PFSK-1 (cell line): ENCODE measurements at regions not wholly inside any gene's neighbourhood (a gene's known extent, or its start where the extent isn't known, plus 50 kb on each side); places are given as distances from the start of the nearest gene placed in this dataset.

Experiments
- POLR2AphosphoS5 ChIP-seq: IDR thresholded peaks from 2 replicates; pipeline ENCODE4 v1.6.1; 2012; ENCODE audit warnings: low read depth, mild to moderate bottlenecking, control low read depth, low read length, moderate library complexity
- SIN3A ChIP-seq: IDR thresholded peaks from 2 replicates; pipeline ENCODE4 v1.6.1; 2012; ENCODE audit warnings: mild to moderate bottlenecking, low read length, moderate library complexity, borderline replicate concordance; ENCODE audit not compliant: insufficient read depth

DNA sequence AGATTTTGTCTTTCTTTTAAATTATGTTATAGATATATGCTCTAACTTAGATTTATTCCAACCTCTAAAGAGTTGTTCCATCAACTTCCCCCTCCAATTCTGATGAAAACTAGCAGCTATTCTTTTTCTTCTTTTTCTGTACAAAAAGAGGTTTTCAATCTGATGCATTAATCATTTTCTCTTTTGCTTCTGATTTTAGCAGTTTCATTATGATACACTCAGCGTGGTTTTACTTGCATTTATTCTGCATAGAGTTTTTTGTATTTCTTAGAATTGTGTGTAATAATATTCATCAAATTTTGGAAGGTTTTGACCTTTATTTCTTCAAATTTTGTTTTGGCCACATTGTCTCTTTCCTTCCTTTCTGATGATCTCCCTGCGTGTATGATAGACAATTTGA, 968.1 kb upstream of the CDH18 start:
- no peak for TF ChIP-seq POLR2AphosphoS5
- TF ChIP-seq SIN3A: no peak
